ENCODE measurements at regions not wholly inside any gene's neighbourhood (a gene's known extent, or its start where the extent isn't known, plus 50 kb on each side); places are given as distances from the start of the nearest gene placed in this dataset.
A peak's percentile ranks its signal among the peaks of the same experiment; 100 is the strongest.
"Not testable (repeated sequence)": the region's sequence is repeated elsewhere in the genome, so short reads cannot be mapped to it uniquely, and the experiment has no call there.

DNA sequence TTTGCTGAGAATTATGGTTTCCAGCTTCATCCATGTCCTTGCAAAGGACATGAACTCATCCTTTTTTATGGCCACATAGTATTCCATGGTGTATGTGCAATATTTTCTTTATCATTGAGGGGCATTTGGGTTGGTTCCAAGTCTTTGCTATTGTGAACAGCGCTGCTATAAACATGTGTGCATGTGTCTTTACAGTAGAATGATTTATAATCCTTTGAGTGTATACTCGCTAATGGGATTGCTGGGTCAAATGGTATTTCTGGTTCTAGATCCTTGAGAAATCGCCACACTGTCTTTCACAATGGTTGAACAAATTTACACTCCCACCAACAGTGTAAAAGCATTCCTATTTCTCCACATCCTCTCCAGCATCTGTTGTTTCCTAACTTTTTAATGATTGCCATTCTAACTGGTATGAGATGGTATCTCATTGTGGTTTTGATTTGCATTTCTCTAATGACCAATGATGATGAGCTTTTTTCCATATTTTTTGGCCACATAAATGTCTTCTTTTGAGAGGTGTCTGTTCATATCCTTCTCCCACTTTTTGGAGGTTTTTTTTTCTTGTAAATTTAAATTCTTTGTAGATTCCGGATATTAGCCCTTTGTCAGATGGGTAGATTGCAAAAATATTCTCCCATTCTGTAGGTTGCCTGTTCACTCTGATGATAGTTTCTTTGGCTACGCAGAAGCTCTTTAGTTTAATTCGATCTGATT lies 180.1 kb downstream of the PLPPR4 start:
- not testable (repeated sequence) for DNase-seq

DNA sequence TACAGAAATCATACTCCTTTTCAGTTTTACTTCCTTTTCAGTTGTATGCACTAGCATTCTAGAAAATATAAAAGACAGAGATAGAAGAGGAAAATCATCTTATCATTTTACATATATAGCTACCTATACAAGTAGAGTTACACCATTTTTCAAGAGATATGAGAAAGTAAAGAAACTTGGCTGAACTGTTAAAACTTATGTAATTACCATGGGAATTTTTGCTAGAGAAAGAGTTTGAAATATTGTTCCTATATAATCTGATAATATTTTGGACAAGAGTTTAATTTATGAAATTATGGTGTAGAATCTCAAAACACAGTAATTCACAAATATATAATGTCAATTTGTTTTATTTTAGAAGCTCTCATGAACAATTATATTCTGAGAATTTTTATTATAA lies 180.8 kb downstream of the PLPPR4 start:
- no peak for DNase-seq

- DNase-seq = peak; percentile 4
Measured at GRCh38 chr1:99445486-99445885, 181.2 kb downstream of the PLPPR4 start.

GRCh38 chr1:99447721-99448120 lies 183.4 kb downstream of the PLPPR4 start:
- no peak for DNase-seq

DNA sequence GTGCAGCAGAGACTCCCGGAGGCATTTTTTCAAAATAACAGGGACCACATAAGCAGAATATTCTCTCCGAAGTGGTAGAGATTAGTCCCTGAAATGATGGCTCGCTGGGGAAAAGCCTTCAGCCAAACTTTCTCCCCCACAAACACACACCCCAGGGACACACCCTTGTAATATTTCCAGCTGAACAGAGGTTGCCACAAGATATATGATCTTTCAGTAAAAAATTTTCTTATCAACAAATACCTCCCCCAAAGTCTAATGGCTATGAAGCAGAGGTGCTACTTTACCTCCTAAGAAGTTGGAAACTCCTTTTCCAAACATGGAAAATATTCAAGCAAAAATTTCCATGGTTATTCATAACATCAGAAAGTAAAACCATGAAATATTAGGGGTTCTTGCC lies 190.2 kb upstream of the PALMD start:
- DNase-seq = no peak

DNA sequence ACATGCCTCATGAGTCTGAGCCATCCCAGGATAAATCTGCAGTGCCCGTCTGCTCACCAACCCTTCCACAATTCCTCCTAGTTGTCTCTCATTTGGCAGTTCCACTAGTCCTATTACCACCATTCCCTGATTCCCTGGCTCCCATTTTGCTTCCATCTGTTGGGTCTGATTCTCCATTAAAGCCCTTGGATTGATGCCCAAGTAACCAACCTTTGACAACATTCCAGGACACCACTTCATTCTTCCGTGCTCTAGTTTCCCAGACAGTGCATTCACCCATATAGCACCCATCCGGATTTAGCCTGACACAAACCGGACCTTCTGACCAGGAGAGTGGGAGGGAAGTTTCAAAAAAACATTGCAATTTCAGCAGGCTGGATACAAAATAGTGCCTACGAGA lies 189.4 kb upstream of the PALMD start:
- no peak for DNase-seq

GRCh38 chr1:99457381-99458165 lies 188.3 kb upstream of the PALMD start:
- DNase-seq = no peak

DNA sequence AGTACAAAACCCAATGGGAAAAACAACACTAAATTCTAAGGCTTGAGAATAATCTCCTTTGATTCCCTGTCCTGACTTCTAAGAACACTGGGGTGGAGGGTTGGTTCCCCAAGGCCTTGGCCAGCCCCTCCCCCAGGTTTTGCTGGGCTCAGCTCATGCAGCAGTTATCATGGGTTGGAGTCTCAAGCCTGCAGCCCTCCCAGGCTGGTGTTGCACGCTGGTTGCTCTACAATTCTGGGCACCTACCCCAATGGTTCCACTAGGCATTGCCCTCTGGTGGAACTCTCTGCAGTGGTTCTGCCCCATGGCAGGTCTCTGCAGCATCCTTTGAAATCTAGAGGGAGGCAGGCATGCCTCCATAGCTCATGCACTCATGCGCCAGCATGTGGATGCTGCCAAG lies 184.4 kb upstream of the PALMD start:
- DNase-seq = no peak

- no peak for DNase-seq
Measured at GRCh38 chr1:99464738-99465137, 181.2 kb upstream of the PALMD start.

DNA sequence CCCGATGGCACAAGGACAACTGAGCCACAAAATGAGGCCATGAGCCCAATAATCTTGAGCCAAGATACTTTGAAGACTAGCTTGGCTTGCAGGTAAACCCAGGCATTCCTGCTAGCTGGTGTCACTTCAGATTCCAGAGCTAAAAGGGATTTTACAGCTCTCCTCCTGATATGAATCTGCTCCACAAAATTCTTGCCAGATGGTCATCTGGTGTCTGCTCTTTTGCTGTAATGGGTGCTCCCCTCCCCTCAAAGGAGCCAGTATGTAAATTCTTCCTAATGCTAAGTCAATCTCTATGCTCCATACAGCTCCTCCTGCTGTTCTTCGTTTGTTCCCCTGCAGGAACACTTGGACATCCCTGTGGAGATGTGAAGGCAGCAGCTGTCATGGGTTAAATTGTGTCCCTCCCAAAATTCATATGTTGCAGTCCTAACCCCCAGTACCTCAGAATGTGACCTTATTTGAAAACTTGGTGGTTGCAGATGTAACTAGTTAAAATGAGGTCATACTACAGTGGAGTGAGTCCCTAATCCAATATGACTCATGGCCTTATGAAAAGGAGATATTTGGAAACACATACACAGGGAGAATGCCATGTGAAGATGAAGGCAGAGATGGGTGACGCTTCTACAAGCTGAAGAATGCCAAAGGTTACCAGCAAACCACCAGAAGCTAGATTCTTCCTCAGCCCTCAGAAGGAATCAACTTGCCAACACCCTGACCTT lies 180.6 kb upstream of the PALMD start:
- no peak for DNase-seq

DNA sequence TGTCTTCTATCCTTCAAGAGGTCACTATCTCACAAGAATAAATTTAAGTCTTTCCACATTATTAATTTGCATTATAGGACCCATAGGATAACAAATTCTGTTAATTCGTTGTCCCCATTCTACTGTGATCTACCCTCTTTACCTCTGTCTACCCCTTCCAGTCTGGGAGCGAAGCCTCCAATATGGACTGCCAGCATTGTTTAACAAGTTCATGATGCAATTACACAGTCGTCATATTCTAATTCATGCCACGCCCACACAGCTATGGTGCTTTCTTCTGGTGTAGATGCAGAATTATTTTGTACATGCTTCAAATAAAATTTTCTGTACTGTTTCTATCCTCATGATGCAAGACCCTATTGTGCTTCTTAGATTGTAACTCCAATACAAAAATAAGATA lies 178.3 kb upstream of the PALMD start:
- DNase-seq = no peak

DNA sequence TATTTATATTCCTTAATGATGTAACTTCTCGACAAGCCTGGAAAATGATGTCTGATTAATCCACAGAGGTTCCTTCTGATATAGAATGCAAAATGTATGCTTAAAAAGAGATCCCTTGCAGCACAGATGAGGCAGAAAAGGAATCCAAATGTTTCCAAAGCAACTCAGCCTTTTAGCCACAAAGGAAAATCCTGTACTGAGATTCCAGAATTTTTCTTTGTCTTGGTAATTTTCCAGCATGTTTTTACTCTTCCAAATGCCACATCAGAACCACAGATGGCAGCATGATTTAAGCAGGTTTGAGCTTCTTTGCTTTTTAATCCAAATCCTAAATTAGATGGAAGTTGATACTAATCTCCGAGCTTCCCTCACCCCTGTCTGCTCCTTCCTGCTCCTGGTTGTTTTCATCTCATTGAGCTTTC lies 176.4 kb upstream of the PALMD start:
- DNase-seq = no peak

- DNase-seq = no peak
Measured at GRCh38 chr1:99472893-99473292, 173.0 kb upstream of the PALMD start.

DNA sequence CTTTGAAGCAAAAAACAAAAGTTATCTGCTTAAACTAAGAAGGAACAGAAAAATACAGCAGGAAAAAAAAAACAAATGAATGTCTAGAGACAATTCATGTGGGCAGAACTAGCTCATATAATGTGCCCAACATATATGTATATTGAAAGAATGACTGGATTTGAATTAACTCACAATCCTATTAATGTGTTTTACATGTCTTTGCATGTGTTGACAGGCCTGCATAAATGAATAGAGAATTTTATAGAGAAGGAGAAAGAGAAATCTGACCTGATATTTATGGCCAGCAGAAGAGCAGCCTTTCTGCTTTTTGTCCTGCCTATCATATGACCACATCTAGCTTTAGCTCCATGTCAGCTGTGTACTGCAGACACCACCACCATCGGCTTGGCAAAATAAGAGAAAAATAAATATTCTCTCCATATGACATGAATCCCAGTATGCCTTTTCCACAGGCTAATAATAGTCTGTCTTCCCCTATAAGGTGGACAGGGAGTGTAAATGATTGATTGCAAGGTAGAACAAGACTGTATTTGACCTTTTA lies 171.5 kb upstream of the PALMD start:
- DNase-seq = no peak

DNA sequence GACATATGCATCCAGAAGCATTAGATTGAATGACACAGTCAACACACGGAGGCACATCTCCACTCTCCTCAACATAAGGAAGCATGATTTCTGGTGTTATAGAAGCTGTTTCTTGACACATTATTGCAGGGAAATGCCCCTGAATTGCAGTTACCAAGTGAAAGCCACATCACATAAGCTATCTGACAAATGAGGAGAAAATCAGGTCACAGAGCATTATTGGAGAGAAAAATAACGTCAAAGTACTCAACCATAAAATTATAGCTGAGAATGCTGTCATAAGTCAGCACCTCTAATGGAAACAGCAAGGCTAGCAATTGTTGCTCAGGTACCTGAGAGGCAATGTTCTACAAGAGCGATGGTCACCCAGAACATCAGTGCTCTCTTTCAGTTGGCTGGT lies 169.9 kb upstream of the PALMD start:
- no peak for DNase-seq

- DNase-seq = peak; percentile 53
Measured at GRCh38 chr1:99481391-99481996, 164.4 kb upstream of the PALMD start.

- no peak for DNase-seq
Measured at GRCh38 chr1:99482286-99482685, 163.6 kb upstream of the PALMD start.

DNA sequence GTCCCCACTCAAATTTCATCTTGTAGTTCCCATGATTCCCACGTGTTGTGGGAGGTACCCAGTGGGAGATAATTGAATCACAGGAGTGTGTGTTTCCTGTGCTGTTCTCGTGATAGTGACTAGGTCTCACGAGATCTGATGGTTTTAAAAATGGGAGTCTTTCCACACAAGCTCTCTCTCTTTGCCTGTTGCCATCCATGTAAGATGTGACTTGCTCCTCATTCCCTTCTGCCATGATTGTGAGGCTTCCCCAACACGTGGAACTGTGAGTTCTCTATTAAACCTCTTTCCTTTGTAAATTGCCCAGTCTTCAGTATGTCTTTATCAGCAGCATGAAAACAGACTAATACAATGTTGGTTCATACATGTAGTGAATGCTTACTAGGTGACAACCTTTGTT lies 163.2 kb upstream of the PALMD start:
- no peak for DNase-seq

DNA sequence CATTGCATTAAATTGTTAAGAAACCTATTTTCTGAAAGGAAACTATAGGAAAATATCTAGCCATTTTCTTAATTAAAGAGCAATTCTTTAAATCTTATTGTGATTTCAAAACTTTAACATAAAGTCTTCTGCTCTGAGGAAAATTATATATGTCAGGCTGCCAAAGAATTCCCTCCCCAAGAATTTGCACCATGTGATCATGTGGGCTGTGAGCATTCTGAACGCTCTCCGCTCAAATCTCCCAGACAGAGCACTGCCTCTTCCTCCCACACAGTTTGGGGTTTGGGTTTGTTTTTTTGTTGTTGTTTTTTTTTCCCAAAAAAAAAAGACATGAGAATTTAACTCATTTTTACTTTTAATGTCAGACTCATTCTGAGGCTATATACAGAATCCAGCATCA lies 155.9 kb upstream of the PALMD start:
- DNase-seq = no peak

- DNase-seq = no peak
Measured at GRCh38 chr1:99496067-99496466, 149.8 kb upstream of the PALMD start.

DNA sequence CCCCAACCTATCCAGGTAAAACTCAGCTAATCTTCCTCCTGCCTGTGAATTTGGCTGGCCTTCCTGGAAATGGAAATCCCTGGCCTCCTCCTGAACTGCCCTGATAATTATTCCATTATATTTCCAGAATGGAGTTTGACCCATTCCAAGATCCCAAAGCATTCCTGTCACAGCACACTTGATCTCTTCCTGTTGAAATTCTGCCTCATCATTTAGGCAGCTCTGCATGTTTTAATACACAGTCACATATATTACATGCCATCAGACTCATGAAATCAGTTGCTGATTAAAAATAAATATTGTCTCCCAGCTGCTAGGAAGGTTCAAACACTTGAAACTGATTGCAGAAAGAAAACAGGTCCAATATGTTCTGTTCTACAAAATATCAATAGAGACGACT lies 148.2 kb upstream of the PALMD start:
- no peak for DNase-seq

GRCh38 chr1:99500541-99500940 lies 145.4 kb upstream of the PALMD start:
- no peak for DNase-seq

Measured in renal pelvis (tissue), 1 donor.